HG02642 (cell line): ENCODE measurements at regions not wholly inside any gene's neighbourhood (a gene's known extent, or its start where the extent isn't known, plus 50 kb on each side); places are given as distances from the start of the nearest gene placed in this dataset.

Experiments
- ATAC-seq: cut with Tn5 transposase; IDR thresholded peaks from one replicate; pipeline ENCODE4 v1.9.1; 2021; ENCODE audit warnings: mild to moderate bottlenecking; ENCODE audit not compliant: unreplicated experiment, poor library complexity

DNA sequence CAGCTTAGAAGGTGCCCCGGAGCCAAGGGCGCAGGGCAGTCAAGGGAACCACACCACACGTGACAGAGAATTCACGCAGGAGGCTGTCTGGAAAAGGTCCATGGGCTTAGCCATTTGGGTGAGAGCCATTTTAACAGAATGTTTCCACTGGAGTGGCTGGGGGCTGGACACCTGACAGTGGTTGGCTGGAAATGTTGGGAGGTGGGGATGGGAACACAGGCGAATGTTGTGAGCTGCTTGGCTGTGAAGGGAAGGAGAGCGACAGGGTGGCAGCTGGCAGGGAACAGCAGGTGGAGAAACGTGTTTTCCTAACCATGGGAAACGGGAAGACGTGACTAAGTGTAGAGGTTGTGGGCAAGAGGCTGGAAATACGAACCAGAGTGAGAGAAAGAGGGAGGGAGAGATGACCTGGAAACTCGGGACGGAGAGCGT lies 100.5 kb upstream of the ZNF32 start:
- no peak for ATAC-seq

DNA sequence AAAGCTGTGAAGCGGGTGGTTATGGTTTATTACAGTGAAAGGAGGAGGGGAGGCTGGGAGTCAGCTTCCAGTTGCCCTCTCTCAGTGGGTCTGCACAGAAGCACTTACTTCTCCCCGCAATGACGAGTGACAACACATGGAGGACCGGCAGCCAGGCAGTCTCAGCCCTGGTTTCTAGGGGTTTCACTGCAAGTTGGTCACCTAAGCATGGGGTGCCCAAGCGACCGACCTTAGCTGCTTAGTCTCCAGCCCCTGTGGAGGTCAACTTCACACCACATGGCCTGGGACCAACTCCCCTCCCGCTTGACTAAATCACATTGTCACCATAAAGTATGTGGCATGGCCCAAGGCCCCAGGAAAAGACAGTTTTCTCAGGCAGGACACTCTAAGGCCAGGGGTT lies 99.9 kb upstream of the ZNF32 start:
- ATAC-seq: no peak

DNA sequence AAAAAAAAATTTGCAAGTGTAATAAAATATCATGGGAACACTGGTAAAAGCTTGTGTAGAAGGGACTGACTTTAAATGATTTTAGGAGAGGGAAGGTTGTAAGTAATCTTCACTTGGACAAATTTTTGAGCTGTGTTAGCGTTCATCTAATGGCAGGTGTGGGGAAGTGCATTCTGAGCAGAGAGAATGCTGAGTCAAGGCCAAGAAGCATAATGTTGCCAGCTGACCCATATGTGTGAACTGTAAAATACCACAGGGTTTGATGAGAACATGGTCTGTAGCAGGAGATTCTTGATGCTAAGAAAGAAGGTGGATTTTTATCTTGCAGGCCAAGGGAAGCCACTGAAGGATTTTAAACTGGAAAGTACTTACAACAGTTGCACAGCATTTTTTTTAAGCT lies 98.2 kb upstream of the ZNF32 start:
- ATAC-seq: no peak

DNA sequence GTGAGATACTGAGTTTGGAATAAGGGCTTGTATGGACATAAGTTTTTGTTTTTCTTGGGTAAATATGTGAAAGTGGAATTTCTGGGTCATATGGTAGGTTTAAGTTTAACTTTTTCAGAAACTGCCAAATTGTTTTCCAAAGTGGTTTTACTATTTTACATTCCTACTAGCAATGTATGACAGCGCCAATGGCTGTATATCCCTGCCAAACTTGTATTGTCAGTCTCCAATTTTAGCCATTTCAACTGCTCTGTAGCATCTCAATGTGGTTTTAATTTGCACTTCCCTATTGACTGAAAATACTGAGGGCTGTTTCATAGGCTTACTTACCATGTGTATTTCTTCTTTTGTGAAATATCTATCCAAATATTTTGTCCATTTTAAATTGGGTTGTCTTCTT lies 90.5 kb upstream of the ZNF32 start:
- ATAC-seq: no peak

DNA sequence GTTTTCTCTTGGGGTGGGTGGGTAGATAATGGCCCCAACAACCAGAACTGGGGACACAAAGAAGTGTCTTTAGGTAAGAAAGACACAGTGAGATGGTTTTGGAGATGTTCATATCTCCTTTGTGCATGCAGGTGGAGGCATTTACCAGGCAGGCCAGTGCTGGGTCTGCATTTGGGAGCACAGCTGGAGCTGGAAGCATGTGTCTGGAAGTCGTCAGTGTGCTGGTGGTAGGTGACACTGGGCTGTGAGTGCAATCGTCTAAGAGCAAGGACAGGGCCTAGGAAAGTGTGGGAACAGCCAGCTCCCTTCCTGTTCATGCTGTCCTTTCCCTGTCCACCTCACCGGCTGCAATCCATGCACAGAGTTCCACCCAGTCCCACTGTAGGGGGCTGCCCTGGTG lies 88.3 kb upstream of the ZNF32 start:
- ATAC-seq: no peak

DNA sequence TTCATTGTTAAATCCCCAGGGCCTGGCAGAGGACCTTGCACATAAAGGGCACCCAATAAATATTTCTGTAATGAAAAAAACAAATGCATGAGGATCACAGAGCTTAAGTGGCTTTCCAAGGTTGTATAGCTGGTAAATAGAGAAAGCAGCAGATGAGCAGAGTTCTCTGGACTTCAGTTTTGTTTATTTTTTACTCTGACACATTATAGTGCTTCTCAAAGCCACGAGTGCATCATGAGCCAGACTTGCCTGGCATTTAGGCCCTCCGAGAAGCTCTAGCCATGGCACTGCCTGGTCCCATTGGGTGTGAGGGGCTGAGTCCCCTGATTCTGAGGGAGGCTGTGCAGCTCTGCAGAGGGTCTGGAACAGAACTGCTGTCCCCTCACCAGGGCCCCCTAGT lies 87.2 kb upstream of the ZNF32 start:
- no peak for ATAC-seq

DNA sequence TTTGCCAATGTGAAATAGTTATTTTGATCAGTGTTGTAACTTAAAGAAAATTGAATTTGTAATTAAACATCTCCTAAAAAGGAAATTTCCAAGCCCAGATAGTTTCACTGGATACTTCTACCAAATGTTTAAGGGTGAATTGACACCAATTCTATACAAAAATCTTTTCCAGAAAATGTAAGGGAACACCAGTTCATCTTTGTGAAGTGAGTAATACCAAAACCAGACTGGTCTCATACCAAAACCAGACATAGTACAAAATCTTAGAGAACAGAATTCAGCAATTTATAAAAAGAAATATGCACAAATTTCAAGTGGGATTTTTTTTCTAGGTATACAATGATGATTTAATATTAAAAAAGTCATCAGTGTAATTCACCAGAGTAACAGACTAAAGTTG lies 86.0 kb upstream of the ZNF32 start:
- ATAC-seq: no peak

DNA sequence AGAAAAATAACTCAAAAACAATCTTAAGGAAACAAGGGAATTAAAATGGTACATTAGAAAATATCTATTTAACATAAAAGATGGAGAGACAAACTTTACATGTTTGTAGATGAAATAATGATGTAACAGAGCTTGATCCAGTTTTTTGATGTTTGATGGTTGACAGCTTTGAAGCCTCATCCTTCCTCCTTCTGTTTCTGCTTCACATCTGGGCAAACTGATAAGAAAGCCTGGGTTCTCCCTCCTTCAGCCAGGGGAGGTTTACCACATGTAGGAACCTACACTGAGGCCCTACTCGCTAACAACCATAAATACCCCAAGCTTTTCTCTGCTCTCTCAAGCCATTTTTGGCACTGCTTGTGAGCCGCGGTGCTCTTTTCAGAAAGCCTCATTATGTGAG lies 82.8 kb upstream of the ZNF32 start:
- no peak for ATAC-seq

DNA sequence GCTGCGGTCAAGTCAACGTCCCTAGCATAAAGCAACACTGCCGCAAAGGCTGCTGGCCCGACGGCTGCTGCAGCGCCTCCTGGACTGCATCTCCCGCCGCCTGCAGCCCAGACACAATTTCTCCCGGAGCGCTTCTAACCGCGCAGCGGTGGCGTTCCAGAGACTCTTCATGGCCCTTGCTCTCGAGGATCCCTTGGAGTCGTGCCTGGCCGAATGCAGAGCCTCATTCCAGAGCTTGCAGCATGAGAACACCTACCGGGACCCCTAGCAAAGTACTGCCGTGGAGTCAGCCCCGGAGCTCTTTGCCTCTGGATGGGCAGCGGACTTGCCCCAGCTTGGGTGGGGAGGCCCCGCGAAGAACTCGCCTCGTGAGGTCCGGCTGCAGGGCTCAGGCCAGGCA lies 79.7 kb upstream of the ZNF32 start:
- ATAC-seq: no peak

DNA sequence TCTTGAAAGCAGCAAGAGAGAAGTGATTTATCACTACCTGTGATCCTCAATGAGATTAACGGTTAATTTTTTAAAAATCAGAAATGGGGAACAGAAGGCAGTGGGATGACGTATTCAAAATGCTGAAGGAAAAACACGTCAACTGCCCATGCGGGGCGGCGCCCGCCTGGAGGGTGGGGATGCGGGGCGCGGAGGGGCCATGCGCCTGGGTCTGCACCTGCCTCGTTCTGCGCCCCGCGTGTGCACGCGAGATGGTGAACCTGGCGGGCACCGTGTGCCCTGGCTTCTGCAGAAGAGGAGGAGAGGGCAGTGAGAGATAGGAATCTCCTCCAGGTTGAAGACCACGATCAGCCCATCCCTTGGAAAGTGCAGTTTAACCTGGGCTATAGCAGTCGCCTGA lies 79.3 kb upstream of the ZNF32 start:
- ATAC-seq: no peak

DNA sequence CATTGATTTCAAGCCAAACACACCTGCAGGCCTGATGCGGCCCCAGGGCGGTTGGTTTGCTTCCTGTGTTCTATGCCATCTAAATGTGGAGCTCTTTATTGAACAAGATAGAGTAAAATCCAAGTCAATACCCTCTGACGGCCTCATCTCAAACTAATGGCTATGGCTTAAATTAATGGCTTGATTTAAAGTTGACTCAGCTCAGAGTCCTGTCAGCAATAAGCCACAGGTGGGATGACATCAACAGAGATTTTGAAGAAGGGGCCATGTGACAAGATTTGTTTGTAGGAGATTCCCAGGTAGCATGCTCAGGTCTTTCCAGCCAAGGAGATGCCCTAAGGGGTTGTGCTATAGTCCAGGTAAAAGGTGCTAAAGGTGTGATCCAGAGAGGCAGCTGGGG lies 66.7 kb upstream of the ZNF32 start:
- ATAC-seq: no peak

DNA sequence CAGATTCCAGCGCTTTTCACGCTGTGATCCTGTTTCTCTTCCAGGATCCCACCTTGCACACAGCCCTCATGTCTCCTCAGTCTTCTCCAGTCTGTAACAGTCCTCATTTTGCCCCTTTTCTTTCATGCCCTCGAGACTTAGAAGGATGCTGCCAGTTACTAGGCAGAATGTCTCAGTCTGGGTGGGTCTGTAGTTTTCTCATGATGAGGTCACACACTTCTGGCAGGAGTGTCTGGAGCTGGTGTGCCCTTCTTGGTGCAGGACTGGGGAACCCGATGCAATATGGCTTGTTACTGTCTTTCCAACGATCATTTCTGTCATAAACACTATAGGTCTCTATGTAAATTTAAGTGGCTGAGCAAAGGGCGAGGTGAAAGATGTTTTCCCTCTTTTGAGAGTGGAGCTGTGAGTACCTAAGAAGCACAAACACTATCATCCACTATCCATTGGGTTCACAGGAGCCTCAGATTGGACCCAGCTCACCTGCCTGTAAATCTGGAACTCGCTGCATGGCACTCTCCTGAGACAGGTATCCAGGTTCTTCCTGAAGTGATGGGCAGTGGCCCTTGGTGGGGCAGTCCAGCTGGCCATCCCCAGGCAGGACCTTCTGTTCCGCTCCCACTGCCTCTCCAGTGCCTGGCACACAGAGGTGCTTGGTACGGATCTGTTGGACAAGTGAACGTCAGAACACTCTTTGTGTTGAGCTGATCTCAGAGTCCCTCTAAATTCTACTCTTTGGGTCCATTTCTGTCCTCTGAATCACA lies 64.3 kb upstream of the ZNF32 start:
- ATAC-seq: no peak

DNA sequence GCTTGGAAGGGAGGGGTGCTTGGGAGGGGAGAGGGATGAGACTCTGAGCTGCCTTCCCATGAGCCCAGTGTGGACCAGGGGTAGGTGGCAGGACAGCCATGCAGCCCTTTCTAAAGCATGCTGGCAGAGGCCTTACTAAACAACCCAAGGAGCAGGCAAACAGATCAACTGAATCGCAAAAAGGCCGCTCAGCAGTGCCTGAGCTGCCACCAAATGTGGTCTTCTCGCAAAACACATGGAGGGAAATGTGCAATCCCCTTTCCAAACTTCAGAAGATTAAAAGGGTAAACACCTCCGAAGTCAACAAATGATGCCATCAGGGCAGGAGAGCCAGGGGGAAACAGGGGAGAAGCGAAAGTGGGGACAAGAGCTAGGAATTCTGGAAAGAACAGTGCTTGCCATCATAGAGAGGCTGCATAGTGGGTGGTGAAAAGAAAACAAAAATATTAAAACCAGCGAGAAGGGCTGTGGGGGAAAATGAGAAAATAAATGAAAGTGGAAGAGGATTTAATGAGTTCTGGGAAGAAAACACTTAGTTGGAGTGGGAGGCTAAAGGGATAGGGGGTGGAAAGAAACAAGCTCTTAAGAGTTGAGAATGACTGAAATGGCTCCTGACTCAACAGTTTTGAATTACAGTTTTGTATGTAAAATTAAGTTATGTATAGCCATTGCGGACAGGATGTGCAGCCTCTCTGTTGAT lies 62.2 kb upstream of the ZNF32 start:
- no peak for ATAC-seq

DNA sequence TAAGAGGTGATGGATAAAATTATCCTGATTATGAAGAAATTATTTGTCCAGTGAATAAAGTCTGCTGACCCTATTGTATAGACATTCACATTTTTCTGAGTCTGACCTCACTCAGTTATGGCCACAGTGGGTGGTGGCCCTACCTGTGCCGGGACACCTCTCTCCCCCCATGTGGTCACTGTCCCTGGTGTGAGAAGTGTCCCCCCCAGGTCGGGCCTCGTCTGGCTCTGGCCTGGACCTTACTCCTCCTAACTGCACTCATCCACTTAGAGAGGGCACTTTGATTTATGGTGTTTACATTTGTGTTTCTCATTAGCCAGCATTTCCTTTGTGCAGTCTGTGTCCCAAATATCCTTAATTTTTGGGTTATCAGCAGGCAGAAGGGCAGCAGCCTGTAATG lies 59.6 kb upstream of the ZNF32 start:
- no peak for ATAC-seq

DNA sequence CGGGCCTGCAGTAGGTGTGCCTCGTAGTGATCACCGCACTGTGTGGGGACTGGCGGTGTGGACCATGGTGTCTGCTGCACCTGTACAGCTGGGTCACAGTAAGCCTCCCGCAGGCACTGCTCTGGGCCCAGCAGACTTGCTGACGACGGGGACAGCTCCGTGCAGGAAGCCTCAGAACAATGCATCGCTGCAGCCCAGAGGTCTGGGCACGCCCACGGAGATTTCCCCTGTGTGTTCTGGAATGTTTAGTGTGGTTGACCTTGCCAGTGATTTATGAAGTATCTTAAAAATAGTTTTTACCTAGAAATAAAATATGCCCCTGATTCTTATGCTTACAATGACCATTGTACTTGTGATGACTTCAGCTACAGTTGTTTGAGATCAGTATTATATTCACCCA lies 59.1 kb upstream of the ZNF32 start:
- ATAC-seq: no peak

DNA sequence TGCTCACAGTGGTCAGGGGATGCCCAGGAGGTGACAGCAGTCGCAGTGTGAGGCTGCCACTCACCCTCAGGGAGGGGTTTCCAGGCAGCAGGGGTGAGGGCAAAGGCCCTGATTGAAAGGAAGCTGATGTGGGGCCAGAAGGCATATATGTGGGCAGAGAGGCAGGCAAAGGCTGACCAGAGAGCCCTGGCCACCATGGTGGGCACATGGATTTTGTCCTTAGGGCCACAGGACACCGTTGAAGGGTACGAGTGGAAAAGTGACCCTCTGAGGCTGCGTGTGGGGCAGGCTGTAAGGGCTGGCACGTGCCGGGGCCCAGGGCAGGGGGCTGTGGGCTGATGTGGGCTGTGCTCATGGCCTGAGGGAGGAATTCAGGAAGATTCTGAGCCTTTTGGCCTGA lies 57.5 kb upstream of the ZNF32 start:
- no peak for ATAC-seq

DNA sequence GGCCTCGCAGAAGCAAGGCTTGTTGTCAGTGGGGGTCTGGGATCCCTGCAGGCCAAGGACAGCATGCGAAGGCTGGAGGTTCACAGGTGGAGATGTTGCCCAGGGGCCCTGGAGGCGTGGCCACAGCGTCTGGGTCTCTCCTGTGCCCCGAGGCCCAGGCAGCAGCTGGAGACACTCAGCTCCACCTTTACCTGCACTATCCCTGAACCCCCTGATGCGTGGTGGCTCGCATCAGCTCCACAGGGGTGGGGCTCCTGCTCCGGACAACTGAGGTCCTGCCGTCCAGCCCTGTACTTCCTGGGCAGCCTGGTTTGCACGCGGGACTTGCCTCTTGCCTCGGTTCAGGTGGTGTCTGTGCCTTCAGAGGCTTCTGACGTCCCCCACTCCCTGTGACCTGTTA lies 54.6 kb upstream of the ZNF32 start:
- ATAC-seq: no peak

DNA sequence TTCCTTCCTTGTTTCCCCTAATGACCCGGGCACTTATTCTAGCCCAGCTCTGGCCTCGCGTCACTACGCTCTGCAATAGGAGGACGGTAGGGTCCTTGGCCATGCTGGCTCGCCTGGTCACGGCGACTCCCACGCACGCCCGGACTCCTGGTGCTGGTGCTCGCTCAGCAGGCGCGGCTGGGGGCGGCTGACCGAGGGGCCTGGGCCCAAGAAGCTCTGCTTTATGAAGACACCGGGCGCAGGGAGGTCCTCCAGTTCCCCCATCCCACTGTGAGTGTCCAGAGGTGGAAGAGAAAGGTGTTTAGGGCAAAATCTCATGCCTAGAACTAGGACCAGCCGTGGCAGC lies 54.2 kb upstream of the ZNF32 start:
- ATAC-seq: no peak

DNA sequence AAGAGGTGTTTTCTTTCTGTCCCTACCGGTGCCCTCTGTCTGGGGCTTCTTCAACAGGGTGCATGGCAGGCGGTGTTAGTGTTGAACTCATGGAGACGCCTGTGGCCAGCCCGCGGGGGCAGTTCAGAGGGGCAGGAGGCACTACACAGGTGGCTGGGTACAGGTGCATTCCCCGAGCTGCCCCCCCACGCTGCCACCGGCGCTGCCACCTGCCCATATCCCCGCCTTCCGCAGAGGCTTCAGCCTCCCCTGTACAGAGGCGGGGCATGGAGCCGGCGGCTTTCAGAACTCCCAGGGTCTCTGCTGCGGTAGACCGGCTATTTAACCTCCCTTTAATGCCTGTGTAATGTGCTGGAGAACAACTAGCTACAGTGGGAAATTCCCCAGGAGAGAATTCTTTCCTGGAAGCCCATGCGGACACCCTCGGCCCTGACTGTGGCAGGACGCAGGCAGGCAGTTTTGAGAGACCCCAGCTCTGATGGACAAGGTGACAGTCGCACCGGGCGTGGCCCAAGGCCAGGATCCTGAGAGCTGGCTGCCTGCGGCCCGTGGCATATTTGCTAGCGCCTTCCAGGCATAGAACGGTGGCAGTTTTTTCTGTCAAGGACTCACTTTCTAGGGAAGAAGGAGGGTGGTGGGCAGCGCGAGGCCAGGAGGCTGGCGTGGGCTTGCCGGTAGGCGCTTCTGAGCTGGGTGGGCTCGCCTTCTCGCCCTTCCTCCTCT lies 53.7 kb upstream of the ZNF32 start:
- no peak for ATAC-seq

DNA sequence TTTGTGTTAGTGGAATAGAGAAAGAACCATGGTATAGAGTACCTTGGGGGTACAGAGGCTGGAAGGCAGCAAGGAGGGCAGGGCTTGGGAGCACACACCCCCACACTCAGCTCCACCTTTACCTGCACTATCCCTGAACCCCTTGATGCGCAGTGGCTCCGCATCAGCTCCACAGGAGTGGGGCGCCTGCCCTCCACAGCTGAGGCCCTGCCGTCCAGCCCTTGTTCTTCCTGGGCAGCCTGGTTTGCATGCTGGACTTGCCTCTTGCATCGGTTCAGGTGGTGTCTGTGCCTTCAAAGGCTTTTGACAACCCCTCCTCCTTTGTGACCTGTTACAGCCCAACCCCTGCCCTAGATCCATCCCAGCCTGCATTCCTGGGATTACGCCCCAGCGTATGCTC lies 52.6 kb upstream of the ZNF32 start:
- no peak for ATAC-seq

DNA sequence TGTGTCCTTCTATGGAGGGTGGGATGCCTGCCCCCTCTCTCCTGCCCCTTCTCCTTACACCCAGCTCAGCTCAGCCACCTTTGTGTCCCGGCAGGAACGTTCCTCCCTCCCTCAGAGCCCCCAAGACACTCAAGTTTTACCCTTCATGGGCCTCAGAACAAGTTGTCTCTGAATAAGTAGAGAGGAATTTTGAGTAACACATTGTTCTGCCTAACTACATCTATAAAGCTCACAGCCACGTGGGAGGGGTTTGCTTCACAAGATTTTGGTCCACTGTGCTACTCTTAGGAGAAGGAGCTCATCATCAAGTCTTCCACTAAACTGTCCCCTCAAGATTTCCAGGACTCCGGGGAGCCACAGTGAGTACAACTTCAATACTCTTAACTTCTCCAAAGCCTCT lies 51.6 kb upstream of the ZNF32 start:
- ATAC-seq: no peak

DNA sequence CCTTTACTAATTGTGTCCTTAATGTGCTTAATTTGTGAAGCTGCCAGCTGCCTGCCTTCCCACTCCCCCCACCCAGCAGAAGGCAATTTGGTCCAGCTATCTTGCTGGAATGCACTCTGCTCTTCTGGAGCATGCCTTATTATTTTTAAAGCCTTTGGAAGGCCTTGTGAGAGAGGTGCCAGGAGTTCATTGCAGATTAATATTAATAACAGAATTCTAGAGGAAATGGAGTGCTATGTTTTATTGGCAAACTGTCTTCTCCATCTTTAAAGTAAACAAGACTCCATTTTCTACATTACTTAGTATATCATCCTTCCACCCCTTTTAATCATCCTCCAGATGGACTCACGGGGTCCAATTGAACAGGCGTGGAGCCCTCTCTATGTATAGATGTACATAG lies 50.8 kb upstream of the ZNF32 start:
- ATAC-seq: no peak
